Uterus (tissue), 3 donors: ENCODE measurements at regions not wholly inside any gene's neighbourhood (a gene's known extent, or its start where the extent isn't known, plus 50 kb on each side); places are given as distances from the start of the nearest gene placed in this dataset. TPM values are rescaled to one million over a fixed set of nuclear protein-coding genes. Genes with fewer than 3 reads are reported as not detected.

Source experiments
- DNase-seq, 2 donors: peaks; one replicate each; pipeline ENCODE4 v3.0.0-alpha.2; 2019 to 2020
- H3K27ac ChIP-seq, 2 donors: fragments of 200-600 bp; sonication (generic); 1 replicate in 1 of 2; 2 replicates in 1 of 2; pipeline ENCODE4 v1.5.1; 2016 to 2018
- H3K27me3 ChIP-seq, 2 donors: fragments of 200-600 bp; sonication (generic); one replicate each; pipeline ENCODE4 v1.5.1; 2018 to 2019; ENCODE audit warnings: control low read depth in 1 of 2
- H3K36me3 ChIP-seq, 2 donors: fragments of 200-600 bp; sonication (generic); one replicate each; pipeline ENCODE4 v1.5.1; 2019; ENCODE audit warnings: control low read depth in 1 of 2
- H3K4me1 ChIP-seq, 2 donors: fragments of 200-600 bp; sonication (generic); one replicate each; pipeline ENCODE4 v1.5.1; 2018 to 2019; ENCODE audit warnings: control low read depth in 1 of 2
- H3K4me3 ChIP-seq, 2 donors: fragments of 200-600 bp; sonication (generic); 1 replicate in 1 of 2; 2 replicates in 1 of 2; pipeline ENCODE4 v1.5.1; 2018 to 2019; ENCODE audit warnings: mild to moderate bottlenecking in 1 of 2
- H3K9me3 ChIP-seq, 2 donors: fragments of 200-600 bp; sonication (generic); one replicate each; pipeline ENCODE4 v1.5.1; 2019; ENCODE audit warnings: control low read depth in 1 of 2
- POLR2A ChIP-seq, 2 donors: fragments of 450-650 bp; IDR thresholded peaks; one replicate each; pipeline ENCODE4 v1.6.1; 2016; ENCODE audit warnings: antibody characterized with exemption in 2 of 2, mild to moderate bottlenecking in 1 of 2, moderate library complexity in 1 of 2
- intact Hi-C: fragments of 100-400 bp; cut with DNase I; formaldehyde crosslinking; loops from one replicate; pipeline ENCODE4 v1.15.1; 2023; ENCODE audit warnings: low total_unique reads
- small RNA-seq: library from RNA; depleted of rRNA; stranded (forward); fragments of <200 nt; gene quantifications from one replicate; pipeline ENCODE3, GENCODE V24; 2016
- TF ChIP-seq, protein P1 (sequence below), 4 experiments: fragments of 200-600 bp in 2 of 4; fragments of 450-650 bp in 2 of 4; sonication (generic) in 2 of 4; IDR thresholded peaks; one replicate each; pipeline ENCODE4 v1.5.1; 2016 to 2019; ENCODE audit warnings: antibody characterized with exemption in 4 of 4, mild to moderate bottlenecking in 2 of 4, moderate library complexity in 1 of 4
- donor health status: DM: yes; HTN: yes; CAD: no.

DNA sequence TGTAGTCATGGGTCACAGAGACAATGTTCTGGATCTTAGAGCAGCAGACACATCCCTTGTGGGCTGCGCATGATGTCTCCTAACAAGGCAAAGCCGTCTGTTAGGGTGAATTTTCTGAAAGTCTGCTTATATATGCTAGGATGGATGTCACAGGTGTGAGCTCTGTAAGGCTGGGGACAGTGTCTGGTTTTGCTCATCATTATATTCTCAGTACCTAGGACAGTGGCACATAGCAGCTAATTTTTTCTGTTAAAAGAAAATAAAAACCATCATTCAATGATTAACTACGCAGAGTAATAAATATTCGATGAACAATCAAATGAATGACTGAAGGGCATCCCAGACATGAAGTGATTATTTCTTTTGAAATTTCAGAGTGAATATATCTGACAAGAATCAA, 52.9 kb upstream of the FAM169A start:
- intact Hi-C loops = no loop called here
- Histone ChIP-seq H3K27me3 (no peaks in the 10 kb centered on the region), H3K27ac (no peak overlapping the region), H3K4me3 (no peak overlapping the region), H3K4me1 (no peaks in the 10 kb centered on the region), H3K36me3 (no peaks in the 10 kb centered on the region), H3K9me3 (no peaks in the 10 kb centered on the region)
- no peak for DNase-seq
- TF ChIP-seq, protein P1, sequence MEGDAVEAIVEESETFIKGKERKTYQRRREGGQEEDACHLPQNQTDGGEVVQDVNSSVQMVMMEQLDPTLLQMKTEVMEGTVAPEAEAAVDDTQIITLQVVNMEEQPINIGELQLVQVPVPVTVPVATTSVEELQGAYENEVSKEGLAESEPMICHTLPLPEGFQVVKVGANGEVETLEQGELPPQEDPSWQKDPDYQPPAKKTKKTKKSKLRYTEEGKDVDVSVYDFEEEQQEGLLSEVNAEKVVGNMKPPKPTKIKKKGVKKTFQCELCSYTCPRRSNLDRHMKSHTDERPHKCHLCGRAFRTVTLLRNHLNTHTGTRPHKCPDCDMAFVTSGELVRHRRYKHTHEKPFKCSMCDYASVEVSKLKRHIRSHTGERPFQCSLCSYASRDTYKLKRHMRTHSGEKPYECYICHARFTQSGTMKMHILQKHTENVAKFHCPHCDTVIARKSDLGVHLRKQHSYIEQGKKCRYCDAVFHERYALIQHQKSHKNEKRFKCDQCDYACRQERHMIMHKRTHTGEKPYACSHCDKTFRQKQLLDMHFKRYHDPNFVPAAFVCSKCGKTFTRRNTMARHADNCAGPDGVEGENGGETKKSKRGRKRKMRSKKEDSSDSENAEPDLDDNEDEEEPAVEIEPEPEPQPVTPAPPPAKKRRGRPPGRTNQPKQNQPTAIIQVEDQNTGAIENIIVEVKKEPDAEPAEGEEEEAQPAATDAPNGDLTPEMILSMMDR (IDR thresholded peaks at IDR 0.05) = no peak
- TF ChIP-seq POLR2A (IDR thresholded peaks at IDR 0.05) = no peak

DNA sequence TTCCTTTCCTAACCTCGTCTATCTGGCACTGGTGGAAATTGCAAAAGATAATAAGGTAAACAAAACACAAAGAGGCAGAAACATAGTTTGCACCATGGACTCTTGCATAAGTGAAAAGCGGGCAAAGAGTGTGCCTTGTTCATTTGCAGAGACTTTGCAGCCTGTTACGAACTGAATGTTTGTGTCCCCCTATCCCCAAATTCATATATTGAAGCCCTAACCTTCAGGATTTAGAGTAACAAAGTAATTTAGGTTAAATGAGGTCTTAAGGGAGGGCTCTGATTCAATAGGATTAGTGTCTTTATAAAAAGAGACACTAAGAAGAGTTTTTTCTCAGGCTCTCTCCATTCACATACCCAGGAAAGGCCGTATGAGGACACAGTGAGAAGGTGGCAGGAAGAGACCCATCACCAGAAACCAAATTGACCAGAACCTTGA, 52.1 kb upstream of the FAM169A start:
- Histone ChIP-seq H3K4me3 (no peak overlapping the region), H3K27me3 (no peaks in the 10 kb centered on the region), H3K4me1 (no peaks in the 10 kb centered on the region), H3K36me3 (no peaks in the 10 kb centered on the region), H3K27ac (no peak overlapping the region), H3K9me3 (no peaks in the 10 kb centered on the region)
- TF ChIP-seq, protein P1 (IDR thresholded peaks at IDR 0.05) = no peak
- TF ChIP-seq POLR2A (IDR thresholded peaks at IDR 0.05) = no peak
- no peak for DNase-seq
- intact Hi-C loops = no loop called here

DNA sequence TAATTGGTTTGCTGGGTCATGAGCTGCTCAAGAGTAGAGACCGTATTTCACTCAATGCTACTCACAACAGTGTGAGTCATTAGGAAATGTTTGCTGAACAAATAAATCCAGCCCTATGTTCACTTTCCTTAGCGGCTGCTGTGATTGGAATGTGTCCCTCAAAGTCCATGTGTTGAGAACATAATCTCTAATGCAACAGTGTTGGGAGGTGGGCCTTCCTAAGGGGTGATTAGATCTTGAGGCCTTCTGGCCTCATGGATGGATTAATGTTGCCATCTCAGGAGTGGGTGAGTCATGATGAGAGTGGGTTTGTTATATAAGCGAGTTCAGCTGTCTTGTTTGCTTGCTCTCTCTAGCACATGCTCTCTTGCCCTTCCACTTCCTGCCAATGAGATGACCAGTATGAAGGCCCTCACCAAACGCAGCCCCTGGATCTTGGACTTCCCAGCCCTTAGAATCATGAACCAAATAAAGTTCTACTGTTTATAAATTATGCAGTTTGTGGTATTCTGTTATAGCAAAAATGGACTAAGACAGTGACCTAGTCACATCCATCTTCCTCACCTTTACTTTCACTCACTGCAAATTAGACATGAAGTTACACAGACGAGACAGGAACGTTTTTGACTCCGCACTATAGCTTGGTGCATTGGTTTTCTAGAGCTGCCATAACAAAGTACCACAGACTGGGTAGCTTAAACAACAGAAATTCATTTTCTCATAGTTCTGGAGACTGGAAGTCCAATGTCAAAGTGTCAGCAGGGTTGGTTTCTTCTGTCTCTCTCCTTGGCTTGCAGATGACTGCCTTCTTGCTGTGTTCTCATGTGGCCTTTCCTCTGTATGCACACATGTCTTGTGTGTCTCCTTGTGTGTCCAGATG, 50.9 kb upstream of the FAM169A start:
- no peak for TF ChIP-seq POLR2A (IDR thresholded peaks at IDR 0.05)
- TF ChIP-seq, protein P1 (IDR thresholded peaks at IDR 0.05) = no peak
- Histone ChIP-seq H3K4me1 (no peaks in the 10 kb centered on the region), H3K27me3 (no peaks in the 10 kb centered on the region), H3K27ac (no peak overlapping the region), H3K36me3 (no peaks in the 10 kb centered on the region), H3K4me3 (no peak overlapping the region), H3K9me3 (no peaks in the 10 kb centered on the region)
- intact Hi-C loops = no loop called here
- no peak for DNase-seq

Small RNAs in the stretch of these regions (small RNA-seq; reads per million reads assigned to genes)
- not detected for gene AC116337.2
